BE2C (cell line): ENCODE measurements at regions not wholly inside any gene's neighbourhood (a gene's known extent, or its start where the extent isn't known, plus 50 kb on each side); places are given as distances from the start of the nearest gene placed in this dataset.

Experiments used
- DNase-seq: peaks from one replicate; pipeline ENCODE4 v3.0.0-alpha.2; 2020
- H3K27me3 ChIP-seq: fragments of 250-450 bp; sonication (Bioruptor Pico); 2 replicates; pipeline ENCODE4 v1.5.1; 2020; ENCODE audit warnings: mild to moderate bottlenecking
- H3K36me3 ChIP-seq: fragments of 250-450 bp; sonication (Bioruptor Pico); 2 replicates; pipeline ENCODE4 v1.5.1; 2020; ENCODE audit warnings: mild to moderate bottlenecking
- H3K4me1 ChIP-seq: fragments of 250-450 bp; sonication (Bioruptor Pico); 2 replicates; pipeline ENCODE4 v1.5.1; 2020
- H3K4me3 ChIP-seq: 2 replicates; pipeline ENCODE4 v1.5.1; 2011; ENCODE audit warnings: low read depth, low read length
- H3K9me3 ChIP-seq: fragments of 250-450 bp; sonication (Bioruptor Pico); 2 replicates; pipeline ENCODE4 v1.5.1; 2020
- CTCF ChIP-seq: IDR thresholded peaks from 2 replicates; pipeline ENCODE4 v1.5.1; 2012; ENCODE audit warnings: mild to moderate bottlenecking, low read depth, low read length

- DNase-seq: no peak
- Histone ChIP-seq H3K4me1 (no peaks in the 10 kb centered on the region), H3K4me3 (no peak overlapping the region), H3K36me3 (no peaks in the 10 kb centered on the region), H3K9me3 (no peaks in the 10 kb centered on the region), H3K27me3 (peaks cover 6% of the 10 kb centered on the region; the same call in 1 of the 2 replicates)
- no peak for TF ChIP-seq CTCF
Measured at GRCh38 chr1:182122913-182123260, 61.4 kb upstream of the ZNF648 start.

- TF ChIP-seq CTCF: no peak
- H3K4me1 ChIP-seq: no peaks in the 10 kb centered on the region
- H3K27me3 ChIP-seq: peaks cover 4% of the 10 kb centered on the region; the same call in 1 of the 2 replicates
- H3K4me3 ChIP-seq: no peak overlapping the region
- no peak for DNase-seq
- no peaks in the 10 kb centered on the region for H3K36me3 ChIP-seq
- H3K9me3 ChIP-seq: no peaks in the 10 kb centered on the region
Measured at GRCh38 chr1:182122256-182122912, 60.9 kb upstream of the ZNF648 start.

GRCh38 chr1:182121787-182122186 lies 60.3 kb upstream of the ZNF648 start:
- no peak for DNase-seq
- Histone ChIP-seq H3K36me3 (no peaks in the 10 kb centered on the region), H3K4me3 (no peak overlapping the region), H3K9me3 (no peaks in the 10 kb centered on the region), H3K27me3 (no peaks in the 10 kb centered on the region), H3K4me1 (no peaks in the 10 kb centered on the region)
- no peak for TF ChIP-seq CTCF

GRCh38 chr1:182120411-182121258 lies 59.1 kb upstream of the ZNF648 start:
- Histone ChIP-seq H3K36me3 (no peaks in the 10 kb centered on the region), H3K4me1 (no peaks in the 10 kb centered on the region), H3K27me3 (no peaks in the 10 kb centered on the region), H3K4me3 (no peak overlapping the region), H3K9me3 (no peaks in the 10 kb centered on the region)
- no peak for TF ChIP-seq CTCF
- no peak for DNase-seq

GRCh38 chr1:182119631-182120030 lies 58.1 kb upstream of the ZNF648 start:
- DNase-seq: no peak
- no peak for TF ChIP-seq CTCF

GRCh38 chr1:182118851-182119250 lies 57.3 kb upstream of the ZNF648 start:
- Histone ChIP-seq H3K4me1 (no peaks in the 10 kb centered on the region), H3K9me3 (no peaks in the 10 kb centered on the region), H3K36me3 (no peaks in the 10 kb centered on the region), H3K27me3 (no peaks in the 10 kb centered on the region), H3K4me3 (no peak overlapping the region)
- no peak for TF ChIP-seq CTCF
- DNase-seq: no peak

More at GRCh38 chr1:182119631-182120030, 58.1 kb upstream of the ZNF648 start:
- H3K4me1 ChIP-seq: no peaks in the 10 kb centered on the region
- no peaks in the 10 kb centered on the region for H3K9me3 ChIP-seq
- H3K27me3 ChIP-seq: no peaks in the 10 kb centered on the region
- no peak overlapping the region for H3K4me3 ChIP-seq
- H3K36me3 ChIP-seq: no peaks in the 10 kb centered on the region
